ENCODE measurements at regions not wholly inside any gene's neighbourhood (a gene's known extent, or its start where the extent isn't known, plus 50 kb on each side); places are given as distances from the start of the nearest gene placed in this dataset.

- intact Hi-C loops (cut with DNase I; ENCODE audit: low total_unique reads): no loop called here
- Histone ChIP-seq H3K4me3 (no peak overlapping the region), H3K4me1 (no peaks in the 10 kb centered on the region), H3K27ac (no peak overlapping the region), H3K27me3 (no peaks in the 10 kb centered on the region), H3K36me3 (ENCODE audit: low read depth, missing control alignments) (no peaks in the 10 kb centered on the region), H3K9me3 (no peaks in the 10 kb centered on the region)
- 91 to 95% methylated on average over 3 of the region's 3 CpGs for WGBS, 2 donors
- DNase-seq: no peak
- no peak for TF ChIP-seq CTCF (IDR thresholded peaks at IDR 0.05)
- no peak for TF ChIP-seq POLR2A (IDR thresholded peaks at IDR 0.05)
Observed at GRCh38 chr2:12399240-12399639, 317.5 kb upstream of the TRIB2 start.

- no peak for TF ChIP-seq POLR2A (IDR thresholded peaks at IDR 0.05)
- TF ChIP-seq CTCF (IDR thresholded peaks at IDR 0.05): no peak
- DNase-seq: no peak
- no peak overlapping the region for H3K4me3 ChIP-seq
- WGBS, 2 donors: 92 to 94% methylated on average over 3 of the region's 3 CpGs
- H3K36me3 ChIP-seq (ENCODE audit: low read depth, missing control alignments): no peaks in the 10 kb centered on the region
- no peaks in the 10 kb centered on the region for H3K27me3 ChIP-seq
- no peaks in the 10 kb centered on the region for H3K4me1 ChIP-seq
- intact Hi-C loops (cut with DNase I; ENCODE audit: low total_unique reads): no loop called here
- no peaks in the 10 kb centered on the region for H3K9me3 ChIP-seq
- H3K27ac ChIP-seq: no peak overlapping the region
Observed at GRCh38 chr2:12400543-12400942, 316.2 kb upstream of the TRIB2 start.

- Histone ChIP-seq H3K4me1 (no peaks in the 10 kb centered on the region), H3K27me3 (no peaks in the 10 kb centered on the region), H3K4me3 (no peak overlapping the region), H3K27ac (no peak overlapping the region), H3K36me3 (ENCODE audit: low read depth, missing control alignments) (no peaks in the 10 kb centered on the region), H3K9me3 (no peaks in the 10 kb centered on the region)
- intact Hi-C loops (cut with DNase I; ENCODE audit: low total_unique reads): no loop called here
- 98 to 100% methylated on average over 5 of the region's 5 CpGs for WGBS, 2 donors
- no peak for TF ChIP-seq POLR2A (IDR thresholded peaks at IDR 0.05)
- no peak for TF ChIP-seq CTCF (IDR thresholded peaks at IDR 0.05)
- DNase-seq: no peak
Observed at GRCh38 chr2:12402440-12403139, 314.1 kb upstream of the TRIB2 start.

- no peak overlapping the region for H3K27ac ChIP-seq
- H3K36me3 ChIP-seq (ENCODE audit: low read depth, missing control alignments): no peaks in the 10 kb centered on the region
- DNase-seq: no peak
- no peaks in the 10 kb centered on the region for H3K9me3 ChIP-seq
- intact Hi-C loops (cut with DNase I; ENCODE audit: low total_unique reads): no loop called here
- no peak for TF ChIP-seq POLR2A (IDR thresholded peaks at IDR 0.05)
- TF ChIP-seq CTCF (IDR thresholded peaks at IDR 0.05): no peak
- H3K4me1 ChIP-seq: no peaks in the 10 kb centered on the region
- H3K27me3 ChIP-seq: no peaks in the 10 kb centered on the region
- no peak overlapping the region for H3K4me3 ChIP-seq
Observed at GRCh38 chr2:12404497-12404896, 312.2 kb upstream of the TRIB2 start.

GRCh38 chr2:12407160-12407559, 309.6 kb upstream of the TRIB2 start:
- Histone ChIP-seq H3K27ac (no peak overlapping the region), H3K9me3 (no peaks in the 10 kb centered on the region), H3K4me3 (no peak overlapping the region), H3K36me3 (ENCODE audit: low read depth, missing control alignments) (no peaks in the 10 kb centered on the region), H3K4me1 (no peaks in the 10 kb centered on the region), H3K27me3 (no peaks in the 10 kb centered on the region)
- 82 to 85% methylated on average over 5 of the region's 5 CpGs for WGBS, 2 donors
- intact Hi-C loops (cut with DNase I; ENCODE audit: low total_unique reads): no loop called here
- no peak for TF ChIP-seq CTCF (IDR thresholded peaks at IDR 0.05)
- TF ChIP-seq POLR2A (IDR thresholded peaks at IDR 0.05): no peak
- no peak for DNase-seq
